A549 (cell line): ENCODE measurements at regions not wholly inside any gene's neighbourhood (a gene's known extent, or its start where the extent isn't known, plus 50 kb on each side); places are given as distances from the start of the nearest gene placed in this dataset.

Source experiments
- ATAC-seq, 2 experiments: fragments of 200-7000 bp in 1 of 2; fragments of >200 bp in 1 of 2; cut with Nextera tagmentation in 1 of 2; cut with Tn5 transposase in 1 of 2; 3 replicates each; pipeline versions ENCODE4 v1.8.0 to v1.9.1; 2018 to 2020; ENCODE audit warnings: mild to moderate bottlenecking in 1 of 2, moderate library complexity in 1 of 2
- CTCF ChIA-PET: fragments of 300-600 bp; sonication (Branson Sonifier 250); formaldehyde crosslinking; extraction: SDS; loops from one replicate; lab custom pipeline; 2021; ENCODE audit warnings: antibody characterized with exemption, inconsistent platforms; lab: Yijun Ruan, JAX
- POLR2A ChIA-PET: fragments of 350-600 bp; formaldehyde crosslinking; extraction: SDS; loops from one replicate; lab custom pipeline; 2021; ENCODE audit warnings: antibody characterized with exemption, inconsistent platforms; lab: Yijun Ruan, JAX
- DNase-seq, 2 experiments: peaks; one replicate each; pipeline versions ENCODE4 v3.0.0 to v3.0.0-alpha.2; 2011 to 2016; ENCODE audit warnings: low read depth in 1 of 2, low spot score in 1 of 2
- FAIRE-seq: peaks from 2 replicates; lab custom pipeline; 2011; peaks lifted over from hg19 to GRCh38; lab: Jason Lieb, UNC
- H3K27ac ChIP-seq, 2 experiments: fragments of >200 bp; sonication (Bioruptor Twin); formaldehyde crosslinking; 3 replicates each; pipeline ENCODE4 v1.5.1; 2016 to 2017
- H3K4me1 ChIP-seq: fragments of >200 bp; sonication (Bioruptor Twin); formaldehyde crosslinking; 3 replicates; pipeline ENCODE4 v1.6.1; 2016
- H3K4me2 ChIP-seq: fragments of >200 bp; sonication (Bioruptor Twin); formaldehyde crosslinking; 3 replicates; pipeline ENCODE4 v1.6.1; 2016
- H3K4me3 ChIP-seq: fragments of >200 bp; sonication (Bioruptor Twin); formaldehyde crosslinking; 3 replicates; pipeline ENCODE4 v1.5.1; 2016
- H3K9me3 ChIP-seq: fragments of >200 bp; sonication (Bioruptor Twin); formaldehyde crosslinking; 3 replicates; pipeline ENCODE4 v1.6.1; 2016
- CBX2 ChIP-seq: fragments of 200-600 bp; sonication (generic); IDR thresholded peaks from 2 replicates; pipeline ENCODE4 v1.6.1; 2016; ENCODE audit warnings: low read depth, mild to moderate bottlenecking, borderline replicate concordance
- CHD4 ChIP-seq: fragments of 200-600 bp; sonication (generic); IDR thresholded peaks from 2 replicates; pipeline ENCODE4 v1.6.1; 2016; ENCODE audit warnings: antibody characterized with exemption, mild to moderate bottlenecking, borderline replicate concordance
- EHF ChIP-seq: fragments of 250-450 bp; sonication (Bioruptor Pico); IDR thresholded peaks from 2 replicates; pipeline ENCODE4 v1.5.0; 2020; ENCODE audit warnings: mild to moderate bottlenecking
- ESRRA ChIP-seq: fragments of 150-350 bp; IDR thresholded peaks from 2 replicates; pipeline ENCODE4 v1.6.1; 2014; ENCODE audit warnings: mild to moderate bottlenecking, low read length, borderline replicate concordance
- FOSL2 ChIP-seq, 2 experiments: fragments of 450-650 bp in 1 of 2; fragments of >200 bp in 1 of 2; sonication (Bioruptor Twin) in 1 of 2; formaldehyde crosslinking; IDR thresholded peaks; 2 replicates each; pipeline versions ENCODE4 v1.5.0 to v1.6.1; 2016 to 2020; ENCODE audit warnings: mild to moderate bottlenecking in 1 of 2, moderate library complexity in 1 of 2
- HDAC2 ChIP-seq: fragments of 200-600 bp; sonication (generic); IDR thresholded peaks from 2 replicates; pipeline ENCODE4 v1.6.1; 2016
- HEYL ChIP-seq: fragments of 250-450 bp; sonication (Bioruptor Pico); IDR thresholded peaks from 2 replicates; pipeline ENCODE4 v1.8.0; 2021; ENCODE audit warnings: mild to moderate bottlenecking, moderate library complexity
- HOXA7 ChIP-seq: fragments of 250-450 bp; sonication (Bioruptor Pico); IDR thresholded peaks from 2 replicates; pipeline ENCODE4 v1.5.0; 2020; ENCODE audit warnings: mild to moderate bottlenecking, moderate library complexity
- HOXB13 ChIP-seq: fragments of 250-450 bp; sonication (Bioruptor Pico); IDR thresholded peaks from 2 replicates; pipeline ENCODE4 v1.5.0; 2020; ENCODE audit warnings: low read depth, mild to moderate bottlenecking, moderate library complexity
- HOXB5 ChIP-seq: fragments of 250-450 bp; sonication (Bioruptor Pico); IDR thresholded peaks from 2 replicates; pipeline ENCODE4 v1.5.0; 2020; ENCODE audit warnings: mild to moderate bottlenecking, moderate library complexity
- JUNB ChIP-seq: fragments of >200 bp; sonication (Bioruptor Twin); formaldehyde crosslinking; IDR thresholded peaks from 2 replicates; pipeline ENCODE4 v1.6.1; 2016
- KDM1A ChIP-seq: fragments of 200-600 bp; sonication (generic); IDR thresholded peaks from 2 replicates; pipeline ENCODE4 v1.6.1; 2016; ENCODE audit warnings: low read depth, mild to moderate bottlenecking
- MAFK ChIP-seq: fragments of 450-650 bp; IDR thresholded peaks from 2 replicates; pipeline ENCODE4 v1.6.1; 2014; ENCODE audit not compliant: partially characterized antibody
- NR3C1 ChIP-seq: fragments of >200 bp; sonication (Bioruptor Twin); formaldehyde crosslinking; IDR thresholded peaks from 3 replicates; pipeline ENCODE4 v1.6.1; 2017
- RARB ChIP-seq: fragments of 250-450 bp; sonication (Bioruptor Pico); IDR thresholded peaks from 2 replicates; pipeline ENCODE4 v1.8.0; 2021; ENCODE audit warnings: mild to moderate bottlenecking, moderate library complexity
- TP53 ChIP-seq: fragments of 250-450 bp; sonication (Bioruptor Pico); IDR thresholded peaks from 2 replicates; pipeline ENCODE4 v1.5.0; 2021; ENCODE audit warnings: mild to moderate bottlenecking, moderate library complexity
- ZC3H11A ChIP-seq: fragments of 450-650 bp; IDR thresholded peaks from 2 replicates; pipeline ENCODE4 v1.6.1; 2014; ENCODE audit warnings: antibody characterized with exemption, mild to moderate bottlenecking
- ZNF302 ChIP-seq: fragments of 250-450 bp; sonication (Bioruptor Pico); IDR thresholded peaks from 2 replicates; pipeline ENCODE4 v1.9.0; 2021; ENCODE audit warnings: inconsistent platforms, mild to moderate bottlenecking, moderate library complexity
- WGBS: methylation state at CpG from one replicate; pipeline ENCODE4 v1.1.6; 2017; ENCODE audit errors: missing lambda C conversion rate; 5-methylcytosine and 5-hydroxymethylcytosine counted together
- TF ChIP-seq, protein P1 (sequence below): IDR thresholded peaks from 2 replicates; pipeline ENCODE4 v1.6.1; 2012; ENCODE audit warnings: low read depth, borderline replicate concordance
- TF ChIP-seq, protein P2 (sequence below): fragments of 250-450 bp; sonication (Bioruptor Pico); IDR thresholded peaks from 2 replicates; pipeline ENCODE4 v1.5.0; 2021; ENCODE audit warnings: mild to moderate bottlenecking, moderate library complexity, borderline replicate concordance

GRCh38 chr14:58749066-58749669, 111.4 kb downstream of the DACT1 start:
- Histone ChIP-seq H3K4me3 (no peak overlapping the region), H3K9me3 (no peaks in the 10 kb centered on the region), H3K4me1 (peaks cover 69% of the 10 kb centered on the region), H3K27ac (peak overlapping the region in 1 of 2 experiments; percentile 34; a peak in 3 of 6 replicates), H3K4me2 (peak overlapping the region; percentile 46)
- ChIA-PET POLR2A (no interaction called here), CTCF (interaction anchor here (1.6 kb wide), 2 partner anchors 17 to 92 kb away, joined by 3 to 4 read pairs; no protein-coding TSS in a partner anchor)
- peak; percentile 56 to 66 for ATAC-seq
- TF ChIP-seq JUNB (peak; percentile 41; the same call in 1 of the 2 replicates), CHD4 (no peak), MAFK (peak; percentile 33), FOSL2 (IDR thresholded peaks at IDR 0.05) (no peak), FOSL2 (CRISPR knock-in tag; IDR thresholded peaks at IDR 0.05) (peak; percentile 50)
- WGBS: 24% methylated on average over 5 of the region's 5 CpGs
- no peak for FAIRE-seq
- peak; percentile 17 to 76 for DNase-seq

DNA sequence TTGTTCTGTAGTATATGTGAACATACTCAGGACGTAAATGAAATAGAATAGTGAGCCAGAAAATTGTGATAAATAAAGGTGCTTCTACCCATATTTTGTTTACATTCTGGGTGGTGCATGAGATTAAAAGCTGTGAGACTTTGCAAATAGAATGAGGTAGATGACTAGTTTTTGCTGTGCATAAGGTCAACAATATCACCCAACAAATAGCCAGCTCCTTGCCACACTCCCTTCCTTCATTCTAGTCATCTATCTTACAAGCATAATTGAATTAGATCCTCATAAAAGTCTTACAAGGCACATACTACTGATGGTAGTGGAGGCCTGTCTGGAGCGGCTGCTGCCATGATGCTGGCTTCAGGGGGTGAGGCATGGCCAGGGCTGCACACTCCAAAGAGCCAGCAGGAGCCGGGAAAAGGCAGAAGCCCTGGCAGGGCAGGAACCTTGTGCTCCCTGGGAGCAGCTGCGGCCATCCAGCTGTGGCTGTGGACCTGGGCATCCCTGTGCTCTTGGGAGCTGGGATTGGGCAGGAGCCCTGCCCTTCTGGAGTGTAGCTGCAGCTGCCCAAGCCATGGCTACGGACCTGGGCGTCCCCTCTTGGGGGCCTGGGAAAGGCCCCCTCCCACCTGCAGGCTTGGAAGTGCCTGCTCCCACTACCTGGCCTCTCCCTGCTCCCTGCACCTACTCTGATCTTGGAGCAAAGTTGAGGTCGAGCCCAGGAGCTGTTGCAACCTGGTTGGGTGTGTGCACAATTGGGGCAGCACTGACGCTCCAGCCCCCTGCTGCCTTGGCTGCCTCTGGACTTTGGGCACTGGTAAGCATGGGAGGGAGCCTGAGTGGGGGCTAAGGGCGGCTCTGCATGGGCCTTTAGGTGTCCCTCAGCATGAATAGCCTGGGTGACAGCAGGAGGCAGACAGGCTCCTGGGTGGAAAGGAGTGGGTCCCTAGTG, 112.8 kb downstream of the DACT1 start:
- peaks cover 62% of the 10 kb centered on the region for H3K4me1 ChIP-seq
- ATAC-seq (no peak), FAIRE-seq (no peak), DNase-seq (no peak)
- H3K9me3 ChIP-seq: no peaks in the 10 kb centered on the region
- ChIA-PET POLR2A (no interaction called here), CTCF (interaction anchor here (0.8 to 1.6 kb wide), 4 partner anchors 15 to 91 kb away, joined by 3 to 5 read pairs (median 4); no protein-coding TSS in a partner anchor)
- peak overlapping the region; percentile 46; the same call in 2 of the 3 replicates for H3K4me2 ChIP-seq
- H3K27ac ChIP-seq: peak overlapping the region in 1 of 2 experiments; percentile 79; a peak in 3 of 6 replicates
- no peak overlapping the region for H3K4me3 ChIP-seq
- WGBS: 62% methylated on average over 3 of the region's 9 CpGs
- TF ChIP-seq ZC3H11A (no peak), KDM1A (no peak), ZNF302 (no peak), HOXB13 (no peak), NR3C1 (no peak), EHF (CRISPR knock-in tag) (no peak), CBX2 (no peak), TP53 (CRISPR knock-in tag) (no peak), HOXA7 (CRISPR knock-in tag) (no peak), FOSL2 (IDR thresholded peaks at IDR 0.05) (no peak), FOSL2 (CRISPR knock-in tag; IDR thresholded peaks at IDR 0.05) (no peak), HDAC2 (no peak), RARB (CRISPR knock-in tag) (no peak), HEYL (CRISPR knock-in tag) (no peak), HOXB5 (no peak), ESRRA (no peak)
- TF ChIP-seq, protein P1, sequence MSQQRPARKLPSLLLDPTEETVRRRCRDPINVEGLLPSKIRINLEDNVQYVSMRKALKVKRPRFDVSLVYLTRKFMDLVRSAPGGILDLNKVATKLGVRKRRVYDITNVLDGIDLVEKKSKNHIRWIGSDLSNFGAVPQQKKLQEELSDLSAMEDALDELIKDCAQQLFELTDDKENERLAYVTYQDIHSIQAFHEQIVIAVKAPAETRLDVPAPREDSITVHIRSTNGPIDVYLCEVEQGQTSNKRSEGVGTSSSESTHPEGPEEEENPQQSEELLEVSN: no peak
- TF ChIP-seq, protein P2, sequence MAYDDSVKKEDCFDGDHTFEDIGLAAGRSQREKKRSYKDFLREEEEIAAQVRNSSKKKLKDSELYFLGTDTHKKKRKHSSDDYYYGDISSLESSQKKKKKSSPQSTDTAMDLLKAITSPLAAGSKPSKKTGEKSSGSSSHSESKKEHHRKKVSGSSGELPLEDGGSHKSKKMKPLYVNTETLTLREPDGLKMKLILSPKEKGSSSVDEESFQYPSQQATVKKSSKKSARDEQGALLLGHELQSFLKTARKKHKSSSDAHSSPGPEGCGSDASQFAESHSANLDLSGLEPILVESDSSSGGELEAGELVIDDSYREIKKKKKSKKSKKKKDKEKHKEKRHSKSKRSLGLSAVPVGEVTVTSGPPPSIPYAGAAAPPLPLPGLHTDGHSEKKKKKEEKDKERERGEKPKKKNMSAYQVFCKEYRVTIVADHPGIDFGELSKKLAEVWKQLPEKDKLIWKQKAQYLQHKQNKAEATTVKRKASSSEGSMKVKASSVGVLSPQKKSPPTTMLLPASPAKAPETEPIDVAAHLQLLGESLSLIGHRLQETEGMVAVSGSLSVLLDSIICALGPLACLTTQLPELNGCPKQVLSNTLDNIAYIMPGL (CRISPR knock-in tag): no peak
